Nephron progenitor cell (in vitro differentiated cells): ENCODE measurements at regions not wholly inside any gene's neighbourhood (a gene's known extent, or its start where the extent isn't known, plus 50 kb on each side); places are given as distances from the start of the nearest gene placed in this dataset.

Experiments used
- DNase-seq: peaks from one replicate; pipeline ENCODE4 v3.0.0; 2021
- H3K27ac Mint-ChIP-seq: 2 replicates; pipeline ENCODE4 v1.8.0; 2021; ENCODE audit warnings: mild to moderate bottlenecking, moderate library complexity, mixed read lengths
- H3K27me3 Mint-ChIP-seq: 2 replicates; pipeline ENCODE4 v1.8.0; 2021; ENCODE audit warnings: mild to moderate bottlenecking, low read depth, mixed read lengths; ENCODE audit not compliant: poor library complexity
- H3K36me3 Mint-ChIP-seq: 2 replicates; pipeline ENCODE4 v1.8.0; 2021; ENCODE audit warnings: low read depth, mixed read lengths
- H3K4me1 Mint-ChIP-seq: 2 replicates; pipeline ENCODE4 v1.8.0; 2021; ENCODE audit warnings: mixed read lengths
- H3K4me3 Mint-ChIP-seq: 2 replicates; pipeline ENCODE4 v1.8.0; 2021; ENCODE audit warnings: mild to moderate bottlenecking, moderate library complexity, mixed read lengths
- H3K9me3 Mint-ChIP-seq: 2 replicates; pipeline ENCODE4 v1.8.0; 2021; ENCODE audit warnings: mild to moderate bottlenecking, moderate library complexity, mixed read lengths
- CTCF ChIP-seq: fragments of 200-600 bp; sonication (generic); IDR thresholded peaks from 2 replicates; pipeline ENCODE4 v1.5.0; 2021; ENCODE audit warnings: antibody characterized with exemption

- DNase-seq = no peak
- no peak overlapping the region for H3K27ac Mint-ChIP-seq
- no peaks in the 10 kb centered on the region for H3K4me1 Mint-ChIP-seq
- no peaks in the 10 kb centered on the region for H3K36me3 Mint-ChIP-seq
- TF ChIP-seq CTCF = no peak
- no peak overlapping the region for H3K4me3 Mint-ChIP-seq
- no peaks in the 10 kb centered on the region for H3K9me3 Mint-ChIP-seq
- peaks cover 4% of the 10 kb centered on the region for H3K27me3 Mint-ChIP-seq
Measured at GRCh38 chr3:877001-877400, 215.8 kb upstream of the CNTN6 start.

GRCh38 chr3:878746-879145, 214.1 kb upstream of the CNTN6 start:
- H3K36me3 Mint-ChIP-seq = no peaks in the 10 kb centered on the region
- no peak for DNase-seq
- no peaks in the 10 kb centered on the region for H3K4me1 Mint-ChIP-seq
- H3K27ac Mint-ChIP-seq = no peak overlapping the region
- H3K27me3 Mint-ChIP-seq = peaks cover 4% of the 10 kb centered on the region
- H3K4me3 Mint-ChIP-seq = no peak overlapping the region
- no peaks in the 10 kb centered on the region for H3K9me3 Mint-ChIP-seq
- no peak for TF ChIP-seq CTCF

- Mint-ChIP-seq H3K4me1 (no peaks in the 10 kb centered on the region), H3K36me3 (no peaks in the 10 kb centered on the region), H3K27ac (no peak overlapping the region), H3K9me3 (peaks cover 3% of the 10 kb centered on the region), H3K27me3 (no peaks in the 10 kb centered on the region), H3K4me3 (no peak overlapping the region)
- no peak for TF ChIP-seq CTCF
- no peak for DNase-seq
Measured at GRCh38 chr3:880371-880770, 212.5 kb upstream of the CNTN6 start.

GRCh38 chr3:882533-882932, 210.3 kb upstream of the CNTN6 start:
- H3K9me3 Mint-ChIP-seq = peaks cover 3% of the 10 kb centered on the region
- H3K4me1 Mint-ChIP-seq = no peaks in the 10 kb centered on the region
- no peak for TF ChIP-seq CTCF
- no peaks in the 10 kb centered on the region for H3K36me3 Mint-ChIP-seq
- H3K27ac Mint-ChIP-seq = no peak overlapping the region
- H3K27me3 Mint-ChIP-seq = no peaks in the 10 kb centered on the region
- DNase-seq = no peak
- H3K4me3 Mint-ChIP-seq = no peak overlapping the region

- Mint-ChIP-seq H3K9me3 (peaks cover 34% of the 10 kb centered on the region), H3K36me3 (peaks cover 8% of the 10 kb centered on the region), H3K4me3 (no peak overlapping the region), H3K4me1 (no peaks in the 10 kb centered on the region), H3K27me3 (no peaks in the 10 kb centered on the region), H3K27ac (no peak overlapping the region)
- DNase-seq = no peak
- peak; percentile 39 for TF ChIP-seq CTCF
Measured at GRCh38 chr3:901953-902778, 190.7 kb upstream of the CNTN6 start.

GRCh38 chr3:905217-905616, 187.6 kb upstream of the CNTN6 start:
- Mint-ChIP-seq H3K4me3 (no peak overlapping the region), H3K27me3 (peaks cover 3% of the 10 kb centered on the region), H3K27ac (no peak overlapping the region)

More at GRCh38 chr3:905217-905616, 187.6 kb upstream of the CNTN6 start:
- TF ChIP-seq CTCF = no peak
- Mint-ChIP-seq H3K9me3 (peaks cover 34% of the 10 kb centered on the region), H3K36me3 (peaks cover 8% of the 10 kb centered on the region), H3K4me1 (no peaks in the 10 kb centered on the region)
- no peak for DNase-seq
